Esophagus squamous epithelium (tissue), 4 donors: ENCODE measurements at regions not wholly inside any gene's neighbourhood (a gene's known extent, or its start where the extent isn't known, plus 50 kb on each side); places are given as distances from the start of the nearest gene placed in this dataset.

Source experiments
- CTCF ChIP-seq, 6 experiments: fragments of 450-650 bp in 4 of 6; fragments of 200-600 bp in 2 of 6; sonication (generic) in 2 of 6; IDR thresholded peaks; one replicate each; pipeline ENCODE4 v1.5.1; 2016 to 2019; ENCODE audit warnings: antibody characterized with exemption in 6 of 6, mild to moderate bottlenecking in 4 of 6, moderate library complexity in 4 of 6
- POLR2A ChIP-seq, 4 donors: fragments of 450-650 bp; IDR thresholded peaks; one replicate each; pipeline ENCODE4 v1.6.1; 2017; ENCODE audit warnings: antibody characterized with exemption in 4 of 4, mild to moderate bottlenecking in 4 of 4, moderate library complexity in 3 of 4

GRCh38 chr12:5217936-5218335 lies 174.3 kb downstream of the KCNA5 start:
- TF ChIP-seq CTCF (IDR thresholded peaks at IDR 0.05) = no peak
- no peak for TF ChIP-seq POLR2A (IDR thresholded peaks at IDR 0.05)
